ENCODE measurements at regions not wholly inside any gene's neighbourhood (a gene's known extent, or its start where the extent isn't known, plus 50 kb on each side); places are given as distances from the start of the nearest gene placed in this dataset.
"Not testable (repeated sequence)": the region's sequence is repeated elsewhere in the genome, so short reads cannot be mapped to it uniquely, and the experiment has no call there.

- DNase-seq (ENCODE audit: low read depth in 2 of 2), result not testable (repeated sequence)
Observed at GRCh38 chr1:146883190-146883589, 54.9 kb upstream of the NBPF12 start.

GRCh38 chr1:146881096-146881495 is 57.0 kb upstream of the NBPF12 start:
- not testable (repeated sequence) for DNase-seq (ENCODE audit: low read depth in 2 of 2)

GRCh38 chr1:146863799-146864319 is 74.3 kb upstream of the NBPF12 start:
- DNase-seq (ENCODE audit: low read depth in 2 of 2), result not testable (repeated sequence)

GRCh38 chr1:146853147-146853546 is 85.0 kb upstream of the NBPF12 start:
- not testable (repeated sequence) for DNase-seq (ENCODE audit: low read depth in 2 of 2)

- not testable (repeated sequence) for DNase-seq (ENCODE audit: low read depth in 2 of 2)
Observed at GRCh38 chr1:146850352-146850889, 87.7 kb upstream of the NBPF12 start.

GRCh38 chr1:146838725-146839124 is 99.4 kb upstream of the NBPF12 start:
- DNase-seq (ENCODE audit: low read depth in 2 of 2), result not testable (repeated sequence)

- not testable (repeated sequence) for DNase-seq (ENCODE audit: low read depth in 2 of 2)
Observed at GRCh38 chr1:146826957-146827356, 111.2 kb upstream of the NBPF12 start.

GRCh38 chr1:146794236-146794635 is 143.9 kb upstream of the NBPF12 start:
- not testable (repeated sequence) for DNase-seq (ENCODE audit: low read depth in 2 of 2)

- DNase-seq (ENCODE audit: low read depth in 2 of 2), result not testable (repeated sequence)
Observed at GRCh38 chr1:146792725-146793124, 145.4 kb upstream of the NBPF12 start.

GRCh38 chr1:146784212-146784940 is 153.7 kb upstream of the NBPF12 start:
- DNase-seq (ENCODE audit: low read depth in 2 of 2), result not testable (repeated sequence)

- not testable (repeated sequence) for DNase-seq (ENCODE audit: low read depth in 2 of 2)
Observed at GRCh38 chr1:146781235-146781634, 156.9 kb upstream of the NBPF12 start.

- DNase-seq (ENCODE audit: low read depth in 2 of 2), result peak; percentile 36 to 45
Observed at GRCh38 chr1:146777826-146778602, 160.1 kb upstream of the NBPF12 start.

- DNase-seq (ENCODE audit: low read depth in 2 of 2), result not testable (repeated sequence)
Observed at GRCh38 chr1:146774988-146775387, 163.1 kb upstream of the NBPF12 start.

- not testable (repeated sequence) for DNase-seq (ENCODE audit: low read depth in 2 of 2)
Observed at GRCh38 chr1:146774271-146774670, 163.9 kb upstream of the NBPF12 start.

GRCh38 chr1:146771409-146771808 is 166.7 kb upstream of the NBPF12 start:
- DNase-seq (ENCODE audit: low read depth in 2 of 2), result not testable (repeated sequence)

GRCh38 chr1:146770998-146771397 is 167.1 kb upstream of the NBPF12 start:
- DNase-seq (ENCODE audit: low read depth in 2 of 2), result not testable (repeated sequence)

GRCh38 chr1:146763234-146763633 is 174.9 kb upstream of the NBPF12 start:
- not testable (repeated sequence) for DNase-seq (ENCODE audit: low read depth in 2 of 2)

- DNase-seq (ENCODE audit: low read depth in 2 of 2), result not testable (repeated sequence)
Observed at GRCh38 chr1:146756858-146757257, 181.3 kb upstream of the NBPF12 start.

- not testable (repeated sequence) for DNase-seq (ENCODE audit: low read depth in 2 of 2)
Observed at GRCh38 chr1:146748686-146749085, 189.4 kb upstream of the NBPF12 start.

GRCh38 chr1:146731981-146732680 is 206.0 kb upstream of the NBPF12 start:
- DNase-seq (ENCODE audit: low read depth in 2 of 2), result not testable (repeated sequence)

GRCh38 chr1:146729642-146730344 is 208.3 kb upstream of the NBPF12 start:
- DNase-seq (ENCODE audit: low read depth in 2 of 2), result not testable (repeated sequence)

All from fibroblast of skin of left quadriceps (primary cell).